Activated T-cell treated with anti-CD3 and anti-CD28 coated beads for 48 hours (primary cell): ENCODE measurements at regions not wholly inside any gene's neighbourhood (a gene's known extent, or its start where the extent isn't known, plus 50 kb on each side); places are given as distances from the start of the nearest gene placed in this dataset.
"Not testable (repeated sequence)": the region's sequence is repeated elsewhere in the genome, so short reads cannot be mapped to it uniquely, and the experiment has no call there.

ENCODE experiments used
- DNase-seq: peaks from one replicate; pipeline ENCODE4 v3.0.0-alpha.2; 2020; ENCODE audit warnings: low read depth

DNA sequence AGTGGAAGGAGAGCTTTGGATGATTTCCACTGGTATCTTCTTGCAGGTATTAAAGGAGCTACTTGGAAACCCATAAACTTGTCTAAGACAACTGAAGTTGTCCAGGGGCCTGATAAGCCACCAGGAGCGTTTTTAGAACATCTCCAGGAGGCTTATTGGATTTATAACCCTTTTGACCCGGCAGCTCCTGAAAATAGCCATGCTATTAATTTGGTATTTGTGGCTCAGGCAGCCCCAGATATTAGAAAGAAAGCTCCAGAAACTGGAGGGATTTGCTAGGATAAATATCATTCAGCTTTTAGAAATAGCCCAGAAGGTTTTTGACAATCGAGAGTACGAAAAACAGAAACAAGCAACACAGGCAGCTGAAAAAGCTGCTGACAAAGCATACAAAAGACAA lies 461.0 kb upstream of the HTR1E start:
- DNase-seq = no peak

- DNase-seq = no peak
Observed at GRCh38 chr6:86474081-86474480, 463.2 kb upstream of the HTR1E start.

GRCh38 chr6:86471791-86472190 lies 465.5 kb upstream of the HTR1E start:
- no peak for DNase-seq

- DNase-seq = no peak
Observed at GRCh38 chr6:86459978-86460377, 477.4 kb upstream of the HTR1E start.

DNA sequence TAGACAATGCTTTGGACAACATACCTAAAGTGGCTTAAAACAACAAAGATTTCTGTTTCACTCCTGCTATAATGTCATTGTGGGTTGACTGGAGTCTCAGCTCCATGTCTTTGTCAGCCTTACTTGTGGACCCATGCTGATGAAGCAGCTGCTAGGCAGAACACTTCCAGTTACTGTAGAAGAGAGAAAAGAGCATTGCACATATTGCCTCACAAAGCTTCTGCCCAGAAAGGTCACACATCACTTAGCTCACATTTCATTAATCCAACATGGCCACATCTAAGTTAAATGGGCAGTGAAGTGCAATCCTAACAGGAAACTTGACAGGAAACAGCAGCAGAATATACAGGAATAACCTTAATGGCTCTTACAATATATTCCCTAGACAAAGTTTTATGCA lies 480.5 kb upstream of the HTR1E start:
- no peak for DNase-seq

- no peak for DNase-seq
Observed at GRCh38 chr6:86453232-86453631, 484.1 kb upstream of the HTR1E start.

GRCh38 chr6:86448398-86448797 lies 488.9 kb upstream of the HTR1E start:
- no peak for DNase-seq

DNA sequence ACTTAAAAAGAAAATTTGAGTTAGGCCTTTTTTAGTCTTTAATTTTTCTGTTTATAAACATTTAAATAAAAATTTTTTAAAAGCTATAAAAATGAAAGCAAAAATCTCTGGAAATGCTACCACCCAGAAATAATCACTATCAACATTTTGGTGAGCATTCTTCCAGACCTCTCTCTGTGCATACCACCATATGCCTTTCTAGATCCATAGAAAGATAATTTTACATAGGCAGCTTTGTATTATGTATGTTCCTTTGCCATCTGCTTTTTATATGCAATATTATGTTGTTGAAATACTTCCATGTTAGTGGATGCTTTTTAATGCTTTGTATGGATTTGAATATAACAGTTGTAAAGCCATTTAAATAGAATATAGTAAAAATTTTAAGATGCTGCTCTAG lies 496.7 kb upstream of the HTR1E start:
- no peak for DNase-seq

GRCh38 chr6:86423571-86423970 lies 513.8 kb upstream of the HTR1E start:
- DNase-seq = no peak

- no peak for DNase-seq
Observed at GRCh38 chr6:86412057-86412456, 525.3 kb upstream of the HTR1E start.

DNA sequence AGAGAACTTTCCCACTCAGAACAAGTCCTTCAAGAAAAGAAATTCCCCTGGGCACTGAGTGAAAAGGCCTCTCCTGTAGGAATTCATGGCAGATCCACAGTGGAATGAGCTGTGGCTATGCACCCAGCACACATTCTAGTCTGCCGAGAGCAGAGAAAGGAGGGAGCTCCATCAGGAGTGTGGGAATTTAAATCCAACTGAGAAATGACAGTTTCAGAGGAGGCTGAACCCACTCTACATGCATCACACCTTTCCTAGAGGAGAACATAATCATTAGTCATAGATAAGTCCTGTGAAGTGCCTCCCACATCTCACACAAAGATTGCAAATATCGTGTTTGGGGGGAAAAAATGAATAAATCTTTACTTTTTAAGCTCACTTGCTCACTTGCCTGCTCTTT lies 530.2 kb upstream of the HTR1E start:
- no peak for DNase-seq

DNA sequence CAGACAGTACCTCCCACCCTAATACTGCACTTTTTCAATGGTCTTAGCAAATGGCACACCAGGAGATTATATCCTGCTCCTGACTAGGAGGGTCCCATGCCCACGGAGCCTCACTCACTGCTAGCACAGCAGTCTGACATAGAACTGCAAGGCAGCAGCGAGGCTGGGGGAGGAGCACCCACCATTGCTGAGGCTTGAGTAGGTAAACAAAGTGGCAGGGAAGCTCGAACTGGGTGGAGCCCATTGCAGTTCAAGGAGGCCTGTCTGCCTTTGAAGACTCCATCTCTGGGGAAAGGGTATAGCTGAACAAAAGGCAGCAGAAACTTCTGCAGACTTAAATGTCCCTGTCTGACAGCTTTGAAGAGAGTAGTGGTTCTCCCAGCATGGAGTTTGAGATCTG lies 544.5 kb upstream of the HTR1E start:
- not testable (repeated sequence) for DNase-seq

GRCh38 chr6:86380571-86381125 lies 556.7 kb upstream of the HTR1E start:
- DNase-seq = no peak

- DNase-seq = no peak
Observed at GRCh38 chr6:86357877-86358276, 579.5 kb upstream of the HTR1E start.

GRCh38 chr6:86355271-86355670 lies 582.1 kb upstream of the HTR1E start:
- no peak for DNase-seq

- no peak for DNase-seq
Observed at GRCh38 chr6:86331919-86332318, 605.4 kb upstream of the HTR1E start.

DNA sequence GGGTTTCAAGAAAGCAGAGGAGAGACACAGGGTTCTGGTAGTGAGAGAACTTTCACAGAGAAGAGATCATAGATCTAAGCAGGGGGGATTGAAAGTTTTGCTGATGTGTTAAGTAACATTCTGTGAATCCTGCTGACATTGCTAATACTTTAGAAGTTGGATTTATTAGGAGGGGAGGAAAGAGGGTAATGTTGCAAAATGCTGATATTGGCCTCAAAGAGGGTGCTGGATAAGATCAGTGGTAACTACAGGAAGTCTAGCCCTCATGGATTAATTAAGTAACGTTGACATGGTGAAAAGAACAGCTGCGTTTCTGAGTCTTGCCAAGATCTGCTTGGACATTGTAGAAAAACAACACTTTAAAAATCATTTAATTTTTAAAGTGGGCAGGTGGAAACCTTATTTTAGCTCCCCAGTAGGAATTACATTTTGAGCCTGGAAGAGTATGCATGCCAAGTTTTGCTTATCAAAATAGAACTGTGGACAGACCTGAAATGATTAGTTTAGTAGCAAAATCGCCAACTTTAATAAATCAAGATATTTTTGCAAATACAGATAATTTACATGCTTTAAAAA lies 606.0 kb upstream of the HTR1E start:
- no peak for DNase-seq

DNA sequence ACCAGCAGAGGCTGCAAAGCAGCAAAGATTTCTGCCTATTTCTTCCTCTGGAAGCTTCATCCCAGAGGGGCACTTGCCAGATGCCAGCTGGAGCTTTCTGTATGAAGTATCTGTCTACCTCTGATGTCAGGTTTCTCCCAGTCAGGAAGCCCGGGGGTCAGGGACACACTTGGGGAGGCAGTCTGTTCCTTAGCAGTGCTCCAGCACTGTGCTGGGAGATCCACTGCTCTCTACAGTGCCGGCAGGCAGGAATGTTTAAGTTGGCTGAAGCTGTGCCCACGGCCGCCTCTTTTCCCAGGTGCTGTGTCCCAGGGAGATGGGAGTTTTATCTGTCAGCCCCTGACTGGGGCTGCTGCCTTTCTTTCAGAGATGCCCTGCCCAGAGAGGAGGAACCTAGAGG lies 631.1 kb upstream of the HTR1E start:
- no peak for DNase-seq

DNA sequence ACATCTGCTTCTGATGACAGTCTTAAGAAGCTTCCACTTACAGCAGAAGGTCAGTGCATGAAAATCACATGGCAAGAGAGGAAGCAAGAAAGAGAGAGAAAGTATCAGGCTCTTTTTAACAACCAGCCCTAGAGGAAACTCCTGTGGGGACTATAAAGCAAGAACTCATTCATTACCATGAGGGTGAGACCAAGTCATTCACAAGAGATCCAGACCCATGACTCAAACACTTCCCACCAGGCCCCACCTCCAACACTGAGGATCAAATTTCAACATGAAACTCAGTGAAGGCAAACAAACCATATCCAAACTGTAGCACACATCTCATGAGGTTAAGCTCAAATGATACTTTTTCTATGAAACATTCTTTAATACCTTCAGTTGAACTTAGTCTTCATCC lies 643.2 kb upstream of the SYNCRIP start:
- DNase-seq = no peak

DNA sequence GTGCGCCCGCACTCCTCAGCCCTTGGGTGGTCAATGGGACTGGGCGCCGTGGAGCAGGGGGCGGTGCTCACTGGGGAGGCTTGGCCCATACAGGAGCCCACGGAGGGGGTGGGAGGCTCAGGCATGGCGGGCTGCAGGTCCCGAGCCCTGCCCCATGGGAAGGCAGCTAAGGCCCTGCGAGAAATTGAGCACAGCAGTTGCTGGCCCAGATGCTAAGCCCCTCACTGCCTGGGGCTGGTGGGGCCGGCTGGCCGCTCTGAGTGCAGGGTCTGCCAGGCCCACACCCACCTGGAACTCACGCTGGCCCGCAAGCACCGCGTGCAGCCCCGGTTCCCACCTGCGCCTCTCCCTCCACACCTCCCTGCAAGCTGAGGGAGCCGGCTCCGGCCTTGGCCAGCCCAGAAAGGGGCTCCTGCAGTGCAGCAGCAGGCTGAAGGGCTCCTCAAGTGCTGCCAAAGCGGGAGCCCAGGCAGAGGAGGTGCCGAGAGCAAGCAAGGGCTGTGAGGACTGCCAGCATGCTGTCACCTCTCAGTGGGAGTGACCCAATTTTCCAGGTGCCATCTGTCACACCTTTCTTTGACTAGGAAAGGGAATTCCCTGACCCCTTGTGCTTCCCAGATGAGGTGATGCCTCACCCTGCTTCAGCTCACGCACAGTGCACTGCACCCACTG lies 642.3 kb upstream of the SYNCRIP start:
- not testable (repeated sequence) for DNase-seq

- not testable (repeated sequence) for DNase-seq
Observed at GRCh38 chr6:86283596-86283995, 640.9 kb upstream of the SYNCRIP start.

DNA sequence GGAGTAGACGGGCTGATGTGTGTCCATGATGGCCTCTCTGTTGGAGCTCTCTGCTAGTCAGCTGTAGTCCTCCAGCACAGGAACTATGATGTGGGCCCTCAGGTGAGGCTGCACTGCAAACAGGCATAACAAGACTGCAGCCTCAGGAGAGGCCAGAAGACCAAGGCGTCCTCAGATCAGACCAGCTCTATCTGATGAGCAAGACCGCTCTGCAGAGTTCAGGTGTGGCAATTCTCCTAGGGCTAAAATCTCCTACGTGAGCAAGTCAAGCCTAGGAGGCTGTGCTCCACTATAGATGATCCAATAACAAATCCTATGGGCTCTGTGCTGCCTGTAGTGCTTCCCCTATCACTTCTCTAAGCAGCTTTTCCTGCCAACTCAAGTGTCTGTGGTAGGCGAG lies 633.4 kb upstream of the SYNCRIP start:
- no peak for DNase-seq

GRCh38 chr6:86273936-86274335 lies 631.2 kb upstream of the SYNCRIP start:
- DNase-seq = no peak

- no peak for DNase-seq
Observed at GRCh38 chr6:86256615-86257187, 614.0 kb upstream of the SYNCRIP start.
